ENCODE measurements at regions not wholly inside any gene's neighbourhood (a gene's known extent, or its start where the extent isn't known, plus 50 kb on each side); places are given as distances from the start of the nearest gene placed in this dataset.
"Not testable (repeated sequence)": the region's sequence is repeated elsewhere in the genome, so short reads cannot be mapped to it uniquely, and the experiment has no call there.

DNA sequence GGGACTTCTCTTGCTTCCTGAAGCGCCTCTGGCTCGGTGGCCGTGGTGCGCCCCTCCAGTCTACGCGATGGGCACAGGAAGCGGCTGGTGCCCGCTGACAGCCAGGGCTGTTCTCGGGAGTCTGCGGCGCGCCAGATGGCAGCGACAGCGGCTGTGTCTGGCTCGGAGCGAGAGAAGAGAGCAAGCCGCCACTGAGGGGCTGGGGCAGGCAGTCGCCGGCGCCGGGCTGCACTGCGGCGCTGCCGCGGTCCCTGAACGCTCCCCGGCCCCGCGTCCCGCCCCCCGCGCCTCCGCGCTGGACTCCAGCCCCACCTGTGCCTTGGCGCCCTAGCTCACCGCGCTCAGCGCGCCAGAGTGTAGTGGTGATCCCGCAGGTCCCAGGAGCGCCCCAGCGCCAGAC, 2994.6 kb downstream of the RPIA start:
- H3K4me3 ChIP-seq (ENCODE audit: low read depth, low read length, poor library complexity, severe bottlenecking); POLR2A ChIA-PET (ENCODE audit: low non-redundant PET); DNase-seq (ENCODE audit: low spot score); intact Hi-C loops (cut with micrococcal nuclease; ENCODE audit: unreplicated experiment); H3K27me3 ChIP-seq (replicated peaks; ENCODE audit: insufficient read depth, low read depth, low read length, poor library complexity); CTCF ChIA-PET; H3K4me1 ChIP-seq (ENCODE audit: insufficient read depth, low read length, poor library complexity, severe bottlenecking); H3K36me3 ChIP-seq (ENCODE audit: insufficient read depth, low read length, poor library complexity, severe bottlenecking); BruUV-seq (replicated peaks); H3K9me3 ChIP-seq (ENCODE audit: low read depth, low read length, poor library complexity, severe bottlenecking); H3K27ac ChIP-seq (ENCODE audit: low read depth, low read length, poor library complexity, severe bottlenecking): not testable (repeated sequence)
